GM12864 (cell line): ENCODE measurements at regions not wholly inside any gene's neighbourhood (a gene's known extent, or its start where the extent isn't known, plus 50 kb on each side); places are given as distances from the start of the nearest gene placed in this dataset.

Experiments used
- DNase-seq: peaks from one replicate; pipeline ENCODE4 v3.0.0-alpha.2; 2011; ENCODE audit warnings: low read depth
- H3K4me3 ChIP-seq: 2 replicates; pipeline ENCODE4 v1.5.1; 2011; ENCODE audit warnings: mild to moderate bottlenecking, low read depth, low read length, control low read depth
- CTCF ChIP-seq: IDR thresholded peaks from 2 replicates; pipeline ENCODE4 v1.5.1; 2011; ENCODE audit warnings: low read depth, mild to moderate bottlenecking, moderate library complexity, low read length, control low read depth, inconsistent platforms; ENCODE audit errors: missing control alignments

GRCh38 chr9:26483991-26484390 is 408.6 kb downstream of the CAAP1 start:
- DNase-seq = no peak
- no peak for TF ChIP-seq CTCF
- no peak overlapping the region for H3K4me3 ChIP-seq

- TF ChIP-seq CTCF = no peak
- DNase-seq = no peak
- no peak overlapping the region for H3K4me3 ChIP-seq
These were observed 414.6 kb downstream of the CAAP1 start for GRCh38 chr9:26477963-26478362.

- DNase-seq = no peak
- no peak for TF ChIP-seq CTCF
- H3K4me3 ChIP-seq = no peak overlapping the region
These were observed 421.3 kb downstream of the CAAP1 start for GRCh38 chr9:26471261-26471660.

- DNase-seq = no peak
- no peak overlapping the region for H3K4me3 ChIP-seq
- no peak for TF ChIP-seq CTCF
These were observed 422.3 kb downstream of the CAAP1 start for GRCh38 chr9:26470284-26470683.

- H3K4me3 ChIP-seq = no peak overlapping the region
- no peak for DNase-seq
- no peak for TF ChIP-seq CTCF
These were observed 428.8 kb downstream of the CAAP1 start for GRCh38 chr9:26463837-26464236.

GRCh38 chr9:26462751-26463150 is 429.9 kb downstream of the CAAP1 start:
- no peak for TF ChIP-seq CTCF
- no peak for DNase-seq

GRCh38 chr9:26462213-26462612 is 430.4 kb downstream of the CAAP1 start:
- no peak for DNase-seq

More at GRCh38 chr9:26462751-26463150, 429.9 kb downstream of the CAAP1 start:
- no peak overlapping the region for H3K4me3 ChIP-seq

More at GRCh38 chr9:26462213-26462612, 430.4 kb downstream of the CAAP1 start:
- no peak overlapping the region for H3K4me3 ChIP-seq
- no peak for TF ChIP-seq CTCF
